Neutrophil (primary cell): ENCODE measurements at regions not wholly inside any gene's neighbourhood (a gene's known extent, or its start where the extent isn't known, plus 50 kb on each side); places are given as distances from the start of the nearest gene placed in this dataset.

Experiments
- H3K27ac ChIP-seq: fragments of 200-600 bp; sonication (generic); 2 replicates; pipeline ENCODE4 v1.5.1; 2016; ENCODE audit warnings: mild to moderate bottlenecking, moderate library complexity
- H3K27me3 ChIP-seq: fragments of 200-600 bp; sonication (generic); 2 replicates; pipeline ENCODE4 v1.6.0; 2016; ENCODE audit warnings: mild to moderate bottlenecking
- H3K36me3 ChIP-seq: fragments of 200-600 bp; sonication (generic); 2 replicates; pipeline ENCODE4 v1.5.1; 2017
- H3K4me1 ChIP-seq, 2 experiments: fragments of 200-600 bp in 1 of 2; sonication (generic) in 1 of 2; 1 replicate in 1 of 2; 2 replicates in 1 of 2; pipeline versions ENCODE4 v1.5.1 to v1.6.1; 2013 to 2016; ENCODE audit warnings: low read depth in 1 of 2, low read length in 1 of 2, mild to moderate bottlenecking in 1 of 2, moderate library complexity in 1 of 2; ENCODE audit not compliant: control insufficient read depth in 1 of 2, insufficient read depth in 1 of 2
- H3K4me3 ChIP-seq, 2 experiments: fragments of 200-600 bp in 1 of 2; sonication (generic) in 1 of 2; 1 replicate in 1 of 2; 2 replicates in 1 of 2; pipeline ENCODE4 v1.5.1; 2013 to 2016; ENCODE audit warnings: low read depth in 1 of 2, low read length in 1 of 2, mild to moderate bottlenecking in 1 of 2, moderate library complexity in 1 of 2
- H3K9me3 ChIP-seq: fragments of 200-600 bp; sonication (generic); 2 replicates; pipeline ENCODE4 v1.5.1; 2016
- CTCF ChIP-seq: fragments of 200-600 bp; sonication (generic); IDR thresholded peaks from 2 replicates; pipeline ENCODE4 v1.5.1; 2016; ENCODE audit warnings: antibody characterized with exemption

GRCh38 chr20:7710440-7710839 lies 229.8 kb downstream of the HAO1 start:
- no peaks in the 10 kb centered on the region for H3K27me3 ChIP-seq
- no peak overlapping the region for H3K27ac ChIP-seq
- no peaks in the 10 kb centered on the region for H3K4me1 ChIP-seq
- no peak for TF ChIP-seq CTCF
- H3K4me3 ChIP-seq = no peak overlapping the region
- no peaks in the 10 kb centered on the region for H3K36me3 ChIP-seq
- H3K9me3 ChIP-seq = no peaks in the 10 kb centered on the region

DNA sequence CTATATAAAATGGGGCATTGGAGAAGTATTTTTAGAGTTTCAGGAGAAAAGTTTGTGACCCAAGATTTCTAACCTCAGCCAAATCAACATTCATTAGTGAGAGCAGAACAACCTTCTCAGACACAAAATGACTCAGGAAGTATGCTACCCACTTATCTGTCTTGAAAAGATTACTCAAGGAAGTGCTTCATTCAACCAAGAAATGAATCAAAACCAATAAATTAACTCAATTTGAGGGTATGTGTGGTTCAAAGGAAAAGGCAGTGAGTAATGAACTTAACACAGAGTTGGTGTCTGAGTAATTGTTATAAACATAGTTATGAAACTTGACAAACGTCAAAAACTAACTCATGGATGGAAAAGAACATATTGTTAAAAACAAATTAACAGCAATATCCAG lies 227.6 kb downstream of the HAO1 start:
- Histone ChIP-seq H3K36me3 (no peaks in the 10 kb centered on the region), H3K4me1 (no peaks in the 10 kb centered on the region)
- no peak for TF ChIP-seq CTCF

GRCh38 chr20:7714549-7714948 lies 225.7 kb downstream of the HAO1 start:
- Histone ChIP-seq H3K4me3 (no peak overlapping the region), H3K9me3 (no peaks in the 10 kb centered on the region), H3K36me3 (no peaks in the 10 kb centered on the region), H3K27me3 (no peaks in the 10 kb centered on the region), H3K4me1 (no peaks in the 10 kb centered on the region), H3K27ac (no peak overlapping the region)
- TF ChIP-seq CTCF = no peak

More for the DNA sequence above, 227.6 kb downstream of the HAO1 start:
- H3K4me3 ChIP-seq = no peak overlapping the region
- H3K9me3 ChIP-seq = no peaks in the 10 kb centered on the region
- no peak overlapping the region for H3K27ac ChIP-seq
- no peaks in the 10 kb centered on the region for H3K27me3 ChIP-seq

- H3K27me3 ChIP-seq = no peaks in the 10 kb centered on the region
- no peaks in the 10 kb centered on the region for H3K36me3 ChIP-seq
- H3K4me3 ChIP-seq = no peak overlapping the region
- no peak overlapping the region for H3K27ac ChIP-seq
- no peak for TF ChIP-seq CTCF
- H3K9me3 ChIP-seq = no peaks in the 10 kb centered on the region
- H3K4me1 ChIP-seq = no peaks in the 10 kb centered on the region
Observed at GRCh38 chr20:7716286-7716972, 223.8 kb downstream of the HAO1 start.

GRCh38 chr20:7722564-7722963 lies 217.7 kb downstream of the HAO1 start:
- Histone ChIP-seq H3K4me1 (no peaks in the 10 kb centered on the region), H3K4me3 (no peak overlapping the region), H3K9me3 (no peaks in the 10 kb centered on the region), H3K36me3 (no peaks in the 10 kb centered on the region), H3K27me3 (no peaks in the 10 kb centered on the region), H3K27ac (no peak overlapping the region)
- TF ChIP-seq CTCF = no peak
